ENCODE measurements at regions not wholly inside any gene's neighbourhood (a gene's known extent, or its start where the extent isn't known, plus 50 kb on each side); places are given as distances from the start of the nearest gene placed in this dataset.

DNA sequence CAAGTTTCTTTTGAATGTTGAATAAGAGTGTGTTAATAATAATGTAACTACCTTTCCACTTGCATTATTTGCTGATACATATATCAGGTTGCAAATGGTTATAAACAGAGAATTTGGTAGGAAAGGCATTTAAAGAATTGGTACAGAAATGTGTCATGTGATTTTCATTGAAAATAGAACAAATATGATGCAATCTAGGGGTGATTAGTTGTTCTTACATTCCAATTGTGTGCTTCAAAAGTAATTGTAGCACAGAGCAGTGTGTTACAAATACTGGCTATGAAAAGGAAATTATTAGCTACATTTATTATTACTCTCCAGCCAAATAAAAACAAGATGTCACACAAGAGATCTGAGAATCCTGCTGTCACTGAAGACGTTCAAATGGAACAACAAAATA is 61.8 kb upstream of the PRDM9 start:
- no peak overlapping the region for H4K8ac ChIP-seq (ENCODE audit: low read length)
- no peaks in the 10 kb centered on the region for H3K27me3 ChIP-seq (ENCODE audit: control insufficient read depth in 1 of 2, insufficient read depth in 1 of 2, low read length in 2 of 2)
- H2AFZ ChIP-seq (ENCODE audit: low read depth, low read length): no peak overlapping the region
- H3K27ac ChIP-seq (ENCODE audit: low read length, poor library complexity, severe bottlenecking): no peak overlapping the region
- H3K36me3 ChIP-seq (ENCODE audit: control insufficient read depth in 1 of 2, insufficient read depth in 2 of 2, low read depth in 1 of 2, low read length in 2 of 2): no peaks in the 10 kb centered on the region
- H3K4ac ChIP-seq (ENCODE audit: low read depth in 1 of 2, low read length in 2 of 2): no peak overlapping the region
- H3K4me1 ChIP-seq (ENCODE audit: control insufficient read depth, insufficient read depth, low read depth, low read length): no peaks in the 10 kb centered on the region
- no peak overlapping the region for H4K91ac ChIP-seq (ENCODE audit: low read length)
- H3K79me1 ChIP-seq (replicated peaks; ENCODE audit: low read length, poor library complexity, severe bottlenecking): no peaks in the 10 kb centered on the region
- no peak overlapping the region for H2BK120ac ChIP-seq (ENCODE audit: low read depth, low read length)
- no peak overlapping the region for H3K14ac ChIP-seq (ENCODE audit: low read length in 2 of 2)
- 80% methylated on average over 1 of the region's 1 CpG for WGBS
- no peak overlapping the region for H3K4me3 ChIP-seq (ENCODE audit: insufficient read depth in 1 of 2, low read depth in 1 of 2, low read length in 2 of 2)
- H3K9ac ChIP-seq (ENCODE audit: low read length): no peak overlapping the region
- H3K9me3 ChIP-seq (ENCODE audit: control insufficient read depth, low read length): no peaks in the 10 kb centered on the region
- no peak overlapping the region for H2BK12ac ChIP-seq (ENCODE audit: low read length in 2 of 2)
- H3K4me2 ChIP-seq (ENCODE audit: low read length, poor library complexity, severe bottlenecking): no peak overlapping the region
- H2BK5ac ChIP-seq (ENCODE audit: low read depth, low read length, poor library complexity, severe bottlenecking): no peak overlapping the region
- H3K18ac ChIP-seq (ENCODE audit: low read depth in 1 of 2, low read length in 2 of 2): no peak overlapping the region
- H2BK15ac ChIP-seq (ENCODE audit: low read depth, poor library complexity, severe bottlenecking): no peak overlapping the region
- DNase-seq: peak; percentile 2
- H3K23ac ChIP-seq (ENCODE audit: low read length in 2 of 2): no peak overlapping the region
- H2AK5ac ChIP-seq (ENCODE audit: low read length, severe bottlenecking): no peak overlapping the region

GRCh38 chr5:23440703-23441102 is 66.7 kb upstream of the PRDM9 start:
- Histone ChIP-seq H3K27me3 (ENCODE audit: control insufficient read depth in 1 of 2, insufficient read depth in 1 of 2, low read length in 2 of 2) (no peaks in the 10 kb centered on the region), H3K18ac (ENCODE audit: low read depth in 1 of 2, low read length in 2 of 2) (no peak overlapping the region), H3K79me1 (replicated peaks; ENCODE audit: low read length, poor library complexity, severe bottlenecking) (no peaks in the 10 kb centered on the region), H3K14ac (ENCODE audit: low read length in 2 of 2) (no peak overlapping the region), H3K36me3 (ENCODE audit: control insufficient read depth in 1 of 2, insufficient read depth in 2 of 2, low read depth in 1 of 2, low read length in 2 of 2) (no peaks in the 10 kb centered on the region), H3K4me1 (ENCODE audit: control insufficient read depth, insufficient read depth, low read depth, low read length) (no peaks in the 10 kb centered on the region), H3K23ac (ENCODE audit: low read length in 2 of 2) (no peak overlapping the region), H3K4me3 (ENCODE audit: insufficient read depth in 1 of 2, low read depth in 1 of 2, low read length in 2 of 2) (no peak overlapping the region), H2AFZ (ENCODE audit: low read depth, low read length) (no peak overlapping the region), H2BK12ac (ENCODE audit: low read length in 2 of 2) (no peak overlapping the region), H4K8ac (ENCODE audit: low read length) (no peak overlapping the region), H2BK5ac (ENCODE audit: low read depth, low read length, poor library complexity, severe bottlenecking) (no peak overlapping the region), H4K91ac (ENCODE audit: low read length) (no peak overlapping the region), H2AK5ac (ENCODE audit: low read length, severe bottlenecking) (no peak overlapping the region), H3K9me3 (ENCODE audit: control insufficient read depth, low read length) (no peaks in the 10 kb centered on the region), H3K4ac (ENCODE audit: low read depth in 1 of 2, low read length in 2 of 2) (no peak overlapping the region), H3K4me2 (ENCODE audit: low read length, poor library complexity, severe bottlenecking) (no peak overlapping the region), H2BK120ac (ENCODE audit: low read depth, low read length) (no peak overlapping the region), H2BK15ac (ENCODE audit: low read depth, poor library complexity, severe bottlenecking) (no peak overlapping the region), H3K9ac (ENCODE audit: low read length) (no peak overlapping the region), H3K27ac (ENCODE audit: low read length, poor library complexity, severe bottlenecking) (no peak overlapping the region)
- 85% methylated on average over 1 of the region's 1 CpG for WGBS
- no peak for DNase-seq

GRCh38 chr5:23437011-23437410 is 70.4 kb upstream of the PRDM9 start:
- Histone ChIP-seq H3K4me1 (ENCODE audit: control insufficient read depth, insufficient read depth, low read depth, low read length) (no peaks in the 10 kb centered on the region), H3K27me3 (ENCODE audit: control insufficient read depth in 1 of 2, insufficient read depth in 1 of 2, low read length in 2 of 2) (no peaks in the 10 kb centered on the region), H3K27ac (ENCODE audit: low read length, poor library complexity, severe bottlenecking) (no peak overlapping the region), H3K14ac (ENCODE audit: low read length in 2 of 2) (no peak overlapping the region), H2AFZ (ENCODE audit: low read depth, low read length) (no peak overlapping the region), H3K4me3 (ENCODE audit: insufficient read depth in 1 of 2, low read depth in 1 of 2, low read length in 2 of 2) (no peak overlapping the region), H3K4me2 (ENCODE audit: low read length, poor library complexity, severe bottlenecking) (no peak overlapping the region), H2BK120ac (ENCODE audit: low read depth, low read length) (no peak overlapping the region), H4K8ac (ENCODE audit: low read length) (no peak overlapping the region), H2BK15ac (ENCODE audit: low read depth, poor library complexity, severe bottlenecking) (no peak overlapping the region), H3K4ac (ENCODE audit: low read depth in 1 of 2, low read length in 2 of 2) (no peak overlapping the region), H3K9ac (ENCODE audit: low read length) (no peak overlapping the region), H3K18ac (ENCODE audit: low read depth in 1 of 2, low read length in 2 of 2) (no peak overlapping the region), H2AK5ac (ENCODE audit: low read length, severe bottlenecking) (no peak overlapping the region), H3K79me1 (replicated peaks; ENCODE audit: low read length, poor library complexity, severe bottlenecking) (no peaks in the 10 kb centered on the region), H4K91ac (ENCODE audit: low read length) (no peak overlapping the region), H3K23ac (ENCODE audit: low read length in 2 of 2) (no peak overlapping the region), H2BK5ac (ENCODE audit: low read depth, low read length, poor library complexity, severe bottlenecking) (no peak overlapping the region), H3K9me3 (ENCODE audit: control insufficient read depth, low read length) (no peaks in the 10 kb centered on the region), H3K36me3 (ENCODE audit: control insufficient read depth in 1 of 2, insufficient read depth in 2 of 2, low read depth in 1 of 2, low read length in 2 of 2) (no peaks in the 10 kb centered on the region), H2BK12ac (ENCODE audit: low read length in 2 of 2) (no peak overlapping the region)
- DNase-seq: no peak

DNA sequence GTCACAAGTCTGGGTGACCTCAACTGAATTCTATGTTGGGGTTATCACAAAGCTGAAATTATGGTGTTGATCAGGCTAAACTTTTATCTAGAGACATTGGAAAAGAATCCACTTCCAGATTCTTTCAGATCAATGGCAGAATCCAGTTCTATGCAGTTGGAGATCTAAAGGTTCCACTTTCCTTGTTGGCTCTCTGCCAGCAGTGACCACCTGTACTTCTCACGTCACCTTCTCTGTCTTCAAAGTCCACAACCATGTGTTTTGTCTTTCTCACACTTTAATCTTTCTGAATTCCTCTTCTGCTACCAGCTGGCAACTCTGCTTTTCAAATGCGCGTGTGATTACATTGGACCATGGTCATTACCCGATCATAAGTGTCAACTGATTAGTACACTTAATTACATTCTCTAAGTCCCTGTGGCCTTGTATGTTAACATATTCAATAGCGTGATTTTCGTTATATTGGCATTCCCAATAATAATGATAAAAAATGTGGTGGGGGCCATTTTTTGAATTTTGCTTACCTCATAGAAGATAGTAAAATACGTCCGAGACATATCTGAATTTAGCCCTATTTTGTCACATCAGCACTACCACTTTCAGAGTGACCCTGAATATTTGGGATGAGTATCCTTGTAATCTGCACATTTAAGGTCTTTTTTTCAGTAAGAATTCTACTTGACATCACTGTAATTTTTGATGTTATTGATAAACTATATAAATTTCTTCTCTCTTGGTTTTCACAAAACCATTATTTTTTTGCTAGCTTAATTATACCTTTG is 73.7 kb upstream of the PRDM9 start:
- Histone ChIP-seq H2BK15ac (ENCODE audit: low read depth, poor library complexity, severe bottlenecking) (no peak overlapping the region), H3K4me2 (ENCODE audit: low read length, poor library complexity, severe bottlenecking) (no peak overlapping the region), H3K27me3 (ENCODE audit: control insufficient read depth in 1 of 2, insufficient read depth in 1 of 2, low read length in 2 of 2) (no peaks in the 10 kb centered on the region), H2BK12ac (ENCODE audit: low read length in 2 of 2) (no peak overlapping the region), H4K8ac (ENCODE audit: low read length) (no peak overlapping the region), H2AK5ac (ENCODE audit: low read length, severe bottlenecking) (no peak overlapping the region), H4K91ac (ENCODE audit: low read length) (no peak overlapping the region), H3K9me3 (ENCODE audit: control insufficient read depth, low read length) (no peaks in the 10 kb centered on the region), H3K9ac (ENCODE audit: low read length) (no peak overlapping the region), H3K14ac (ENCODE audit: low read length in 2 of 2) (no peak overlapping the region), H2BK5ac (ENCODE audit: low read depth, low read length, poor library complexity, severe bottlenecking) (no peak overlapping the region), H3K79me1 (replicated peaks; ENCODE audit: low read length, poor library complexity, severe bottlenecking) (no peaks in the 10 kb centered on the region), H2AFZ (ENCODE audit: low read depth, low read length) (no peak overlapping the region), H3K18ac (ENCODE audit: low read depth in 1 of 2, low read length in 2 of 2) (no peak overlapping the region), H3K36me3 (ENCODE audit: control insufficient read depth in 1 of 2, insufficient read depth in 2 of 2, low read depth in 1 of 2, low read length in 2 of 2) (no peaks in the 10 kb centered on the region), H3K4me3 (ENCODE audit: insufficient read depth in 1 of 2, low read depth in 1 of 2, low read length in 2 of 2) (no peak overlapping the region), H3K4ac (ENCODE audit: low read depth in 1 of 2, low read length in 2 of 2) (no peak overlapping the region), H3K27ac (ENCODE audit: low read length, poor library complexity, severe bottlenecking) (no peak overlapping the region), H3K4me1 (ENCODE audit: control insufficient read depth, insufficient read depth, low read depth, low read length) (no peaks in the 10 kb centered on the region), H3K23ac (ENCODE audit: low read length in 2 of 2) (no peak overlapping the region), H2BK120ac (ENCODE audit: low read depth, low read length) (no peak overlapping the region)
- no peak for DNase-seq
- WGBS: 94% methylated on average over 3 of the region's 8 CpGs

Data from mesenchymal stem cell (in vitro differentiated cells and primary cell).